OCI-LY1 (cell line): ENCODE measurements at regions not wholly inside any gene's neighbourhood (a gene's known extent, or its start where the extent isn't known, plus 50 kb on each side); places are given as distances from the start of the nearest gene placed in this dataset.

ENCODE experiments used
- H2AFZ ChIP-seq: fragments of 200-600 bp; sonication (generic), shearing (Covaris generic); 2 replicates; pipeline ENCODE4 v1.6.0; 2014; ENCODE audit warnings: antibody characterized with exemption, mild to moderate bottlenecking, low read length
- H3F3A ChIP-seq: fragments of 200-600 bp; sonication (generic), shearing (Covaris generic); 2 replicates; pipeline ENCODE4 v1.6.0; 2014; ENCODE audit warnings: mild to moderate bottlenecking, antibody characterized with exemption, low read length, moderate library complexity; ENCODE audit not compliant: insufficient read depth
- H3K27ac ChIP-seq: fragments of 200-600 bp; sonication (generic); 2 replicates; pipeline ENCODE4 v1.5.1; 2014; ENCODE audit warnings: low read length, mixed run types, mild to moderate bottlenecking, low read depth; ENCODE audit not compliant: poor library complexity, severe bottlenecking
- H3K27me3 ChIP-seq: fragments of 200-600 bp; sonication (generic); 2 replicates; pipeline ENCODE4 v1.6.0; 2014; ENCODE audit warnings: antibody characterized with exemption, mild to moderate bottlenecking, low read length, moderate library complexity; ENCODE audit not compliant: insufficient read depth
- H3K36me3 ChIP-seq: fragments of 200-600 bp; sonication (generic); 2 replicates; pipeline ENCODE4 v1.6.1; 2014; ENCODE audit warnings: mild to moderate bottlenecking, antibody characterized with exemption, low read length, moderate library complexity, mixed read lengths; ENCODE audit not compliant: insufficient read depth
- H3K4me1 ChIP-seq: fragments of 200-600 bp; sonication (generic); 2 replicates; pipeline ENCODE4 v1.5.1; 2014; ENCODE audit warnings: mild to moderate bottlenecking, low read length, moderate library complexity; ENCODE audit not compliant: insufficient read depth, severe bottlenecking
- H3K4me2 ChIP-seq: fragments of 200-600 bp; sonication (generic), shearing (Covaris generic); 2 replicates; pipeline ENCODE4 v1.6.1; 2014; ENCODE audit warnings: low read length
- H3K4me3 ChIP-seq: fragments of 200-600 bp; sonication (generic); 2 replicates; pipeline ENCODE4 v1.5.1; 2014; ENCODE audit warnings: low read length, low read depth, mild to moderate bottlenecking, mixed read lengths; ENCODE audit not compliant: poor library complexity, severe bottlenecking
- H3K79me2 ChIP-seq: fragments of 200-600 bp; shearing (Covaris generic); 2 replicates; pipeline ENCODE4 v1.6.1; 2016; ENCODE audit warnings: mixed run types, low read length, mixed read lengths; ENCODE audit not compliant: insufficient read depth
- H3K9ac ChIP-seq: fragments of 200-600 bp; sonication (generic), shearing (Covaris generic); 2 replicates; pipeline ENCODE4 v1.6.1; 2014; ENCODE audit warnings: mild to moderate bottlenecking, low read length, mixed read lengths
- H3K9me2 ChIP-seq: fragments of 200-600 bp; sonication (generic), shearing (Covaris generic); 2 replicates; pipeline ENCODE4 v1.6.1; 2014; ENCODE audit warnings: low read depth, mild to moderate bottlenecking, low read length, mixed read lengths
- H3K9me3 ChIP-seq: fragments of 200-600 bp; shearing (Covaris generic); 2 replicates; pipeline ENCODE4 v1.6.1; 2014; ENCODE audit warnings: low read length, mixed read lengths
- H4K20me1 ChIP-seq: fragments of 200-600 bp; sonication (generic), shearing (Covaris generic); 2 replicates; pipeline ENCODE4 v1.6.0; 2016; ENCODE audit warnings: mild to moderate bottlenecking, low read length; ENCODE audit not compliant: insufficient read depth
- EZH2 ChIP-seq: fragments of 200-600 bp; sonication (generic), shearing (Covaris generic); IDR thresholded peaks from 2 replicates; pipeline ENCODE4 v1.8.0; 2017; ENCODE audit warnings: borderline replicate concordance, mixed run types, mild to moderate bottlenecking, antibody characterized with exemption, low read length, moderate library complexity, mixed read lengths
- TF ChIP-seq, protein P1 (sequence below): fragments of 200-600 bp; sonication (generic), shearing (Covaris generic); IDR thresholded peaks from 2 replicates; pipeline ENCODE4 v1.5.1; 2017; ENCODE audit warnings: mild to moderate bottlenecking, antibody characterized with exemption, low read length, moderate library complexity, mixed read lengths

DNA sequence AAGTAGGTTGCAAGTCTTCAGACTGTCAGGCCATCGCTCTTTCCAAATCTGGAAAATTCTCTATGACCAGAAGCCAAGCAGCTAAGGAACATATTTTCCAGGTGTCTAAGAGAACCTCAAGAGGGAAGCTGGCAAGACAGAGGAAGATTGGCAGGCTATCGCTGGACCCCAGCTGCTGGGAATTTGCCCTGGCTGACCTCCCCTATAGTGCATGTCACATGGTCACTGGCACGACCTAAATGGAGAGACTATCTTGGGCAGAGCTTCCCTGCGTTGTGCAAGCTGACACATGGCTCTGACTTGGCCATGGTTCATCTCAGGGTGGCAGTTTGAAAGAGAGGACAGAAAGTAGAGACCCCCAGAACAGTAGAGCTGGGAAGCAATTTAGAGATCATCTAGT lies 104.9 kb upstream of the ZNF618 start:
- Histone ChIP-seq H3K36me3 (no peaks in the 10 kb centered on the region), H3K4me2 (no peak overlapping the region), H4K20me1 (no peaks in the 10 kb centered on the region), H3K79me2 (no peaks in the 10 kb centered on the region), H3K9me2 (no peaks in the 10 kb centered on the region), H3K4me1 (no peaks in the 10 kb centered on the region), H3K27ac (no peak overlapping the region), H3K4me3 (no peak overlapping the region), H2AFZ (no peak overlapping the region), H3K9me3 (no peaks in the 10 kb centered on the region), H3F3A (no peaks in the 10 kb centered on the region), H3K9ac (no peak overlapping the region), H3K27me3 (no peaks in the 10 kb centered on the region)
- TF ChIP-seq EZH2: no peak

DNA sequence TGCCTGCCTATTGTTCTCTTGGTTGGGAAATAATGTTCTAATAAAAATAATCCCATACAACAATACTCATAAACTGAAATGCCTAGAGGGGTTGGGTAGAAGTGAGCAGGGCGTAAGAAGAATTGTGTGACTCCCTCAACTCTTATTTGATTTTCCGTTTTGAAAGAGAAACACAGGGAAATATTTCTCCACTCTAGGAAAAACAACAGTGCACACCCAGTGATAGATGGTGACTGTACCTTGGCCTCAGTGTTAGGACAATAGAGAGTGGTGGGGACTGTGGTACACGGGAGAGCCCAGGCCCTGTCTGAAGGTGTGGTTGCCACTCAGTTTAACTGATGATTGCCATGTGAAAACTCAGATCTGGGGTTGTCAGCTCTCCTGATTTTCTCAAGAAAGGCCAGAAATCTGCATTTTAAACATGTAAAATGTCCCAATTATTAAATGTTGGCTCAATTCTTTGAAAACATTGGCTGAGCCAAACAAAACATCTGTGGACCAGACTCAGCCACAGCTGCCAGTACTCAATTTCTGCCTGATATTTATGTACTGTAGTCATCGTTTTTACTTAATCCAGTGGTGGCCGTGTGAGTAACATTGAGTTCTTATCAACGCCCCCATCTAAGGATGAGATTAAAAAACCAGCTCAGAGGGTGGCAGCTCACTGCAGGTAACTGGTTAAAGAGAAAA lies 103.8 kb upstream of the ZNF618 start:
- TF ChIP-seq, protein P1, sequence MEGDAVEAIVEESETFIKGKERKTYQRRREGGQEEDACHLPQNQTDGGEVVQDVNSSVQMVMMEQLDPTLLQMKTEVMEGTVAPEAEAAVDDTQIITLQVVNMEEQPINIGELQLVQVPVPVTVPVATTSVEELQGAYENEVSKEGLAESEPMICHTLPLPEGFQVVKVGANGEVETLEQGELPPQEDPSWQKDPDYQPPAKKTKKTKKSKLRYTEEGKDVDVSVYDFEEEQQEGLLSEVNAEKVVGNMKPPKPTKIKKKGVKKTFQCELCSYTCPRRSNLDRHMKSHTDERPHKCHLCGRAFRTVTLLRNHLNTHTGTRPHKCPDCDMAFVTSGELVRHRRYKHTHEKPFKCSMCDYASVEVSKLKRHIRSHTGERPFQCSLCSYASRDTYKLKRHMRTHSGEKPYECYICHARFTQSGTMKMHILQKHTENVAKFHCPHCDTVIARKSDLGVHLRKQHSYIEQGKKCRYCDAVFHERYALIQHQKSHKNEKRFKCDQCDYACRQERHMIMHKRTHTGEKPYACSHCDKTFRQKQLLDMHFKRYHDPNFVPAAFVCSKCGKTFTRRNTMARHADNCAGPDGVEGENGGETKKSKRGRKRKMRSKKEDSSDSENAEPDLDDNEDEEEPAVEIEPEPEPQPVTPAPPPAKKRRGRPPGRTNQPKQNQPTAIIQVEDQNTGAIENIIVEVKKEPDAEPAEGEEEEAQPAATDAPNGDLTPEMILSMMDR: no peak
- no peak for TF ChIP-seq EZH2
- Histone ChIP-seq H2AFZ (no peak overlapping the region), H3K27me3 (no peaks in the 10 kb centered on the region)

DNA sequence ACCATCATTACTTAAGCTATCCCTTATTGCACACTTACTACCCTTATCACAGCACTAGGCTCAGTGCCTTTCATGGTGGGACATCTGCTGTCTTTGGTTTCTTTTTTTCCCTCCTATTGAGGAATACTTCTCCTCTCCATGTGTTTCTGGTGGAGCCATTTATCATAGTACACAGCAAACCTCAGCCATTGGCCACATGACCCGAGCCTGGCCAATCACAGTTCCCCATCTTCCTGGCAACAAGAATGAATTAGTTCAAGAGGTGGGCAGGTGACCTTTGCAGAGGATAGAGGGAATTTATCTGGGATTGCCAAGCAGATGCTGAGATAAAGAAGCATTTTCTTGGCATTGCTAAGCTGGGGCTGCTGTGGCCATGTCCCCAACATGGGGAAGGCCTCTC lies 101.1 kb upstream of the ZNF618 start:
- no peak overlapping the region for H3K4me2 ChIP-seq
- no peak overlapping the region for H2AFZ ChIP-seq
- no peaks in the 10 kb centered on the region for H4K20me1 ChIP-seq
- no peaks in the 10 kb centered on the region for H3K4me1 ChIP-seq
- H3K36me3 ChIP-seq: no peaks in the 10 kb centered on the region
- no peaks in the 10 kb centered on the region for H3K9me3 ChIP-seq
- no peak overlapping the region for H3K27ac ChIP-seq
- TF ChIP-seq EZH2: no peak
- TF ChIP-seq, protein P1: no peak
- H3K9ac ChIP-seq: no peak overlapping the region
- H3K27me3 ChIP-seq: no peaks in the 10 kb centered on the region
- no peaks in the 10 kb centered on the region for H3K9me2 ChIP-seq
- no peaks in the 10 kb centered on the region for H3F3A ChIP-seq
- no peak overlapping the region for H3K4me3 ChIP-seq
- H3K79me2 ChIP-seq: no peaks in the 10 kb centered on the region

More for the DNA sequence above, 103.8 kb upstream of the ZNF618 start:
- Histone ChIP-seq H4K20me1 (no peaks in the 10 kb centered on the region), H3K4me3 (no peak overlapping the region), H3K9me2 (no peaks in the 10 kb centered on the region), H3K4me2 (no peak overlapping the region), H3K79me2 (no peaks in the 10 kb centered on the region), H3K9me3 (no peaks in the 10 kb centered on the region), H3K36me3 (no peaks in the 10 kb centered on the region), H3K27ac (no peak overlapping the region), H3K4me1 (no peaks in the 10 kb centered on the region), H3K9ac (no peak overlapping the region), H3F3A (no peaks in the 10 kb centered on the region)

DNA sequence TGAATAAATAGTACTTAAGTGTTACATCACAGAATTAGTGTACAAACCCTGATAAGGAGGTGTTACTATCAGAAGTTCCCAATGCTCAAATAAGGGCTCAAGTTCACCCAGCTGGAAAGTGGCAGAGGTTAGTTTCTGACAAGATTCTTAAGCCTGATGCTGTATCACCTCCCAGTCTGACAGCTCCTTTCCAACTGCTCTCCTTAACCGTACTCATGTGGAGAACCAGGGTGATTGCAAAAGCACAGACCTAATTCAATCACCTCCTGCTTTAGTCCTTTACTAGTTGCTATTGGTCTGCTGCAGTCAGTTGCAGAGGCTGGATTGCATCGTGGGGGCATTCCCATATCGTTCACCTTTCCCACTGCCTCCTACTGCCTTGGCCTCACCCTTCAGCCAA lies 100.4 kb upstream of the ZNF618 start:
- Histone ChIP-seq H3K9me2 (no peaks in the 10 kb centered on the region), H3K4me3 (no peak overlapping the region), H3K9me3 (no peaks in the 10 kb centered on the region), H3K36me3 (no peaks in the 10 kb centered on the region), H3K9ac (no peak overlapping the region), H4K20me1 (no peaks in the 10 kb centered on the region), H2AFZ (no peak overlapping the region), H3K4me1 (no peaks in the 10 kb centered on the region), H3F3A (no peaks in the 10 kb centered on the region), H3K27me3 (no peaks in the 10 kb centered on the region), H3K79me2 (no peaks in the 10 kb centered on the region), H3K27ac (no peak overlapping the region), H3K4me2 (no peak overlapping the region)
- TF ChIP-seq, protein P1: no peak
- TF ChIP-seq EZH2: no peak
